HepG2 (cell line): ENCODE measurements at regions not wholly inside any gene's neighbourhood (a gene's known extent, or its start where the extent isn't known, plus 50 kb on each side); places are given as distances from the start of the nearest gene placed in this dataset.

ENCODE experiments used
- CENPX ChIP-seq: sonication (generic); formaldehyde crosslinking; IDR thresholded peaks from 2 replicates; pipeline ENCODE4 v1.9.0; 2021; ENCODE audit warnings: mild to moderate bottlenecking, missing genetic modification reagents, moderate library complexity
- FOSL2 ChIP-seq: sonication (generic); formaldehyde crosslinking; IDR thresholded peaks from 2 replicates; pipeline ENCODE4 v1.4.0; 2020; ENCODE audit warnings: missing genetic modification reagents
- GATAD2A ChIP-seq: IDR thresholded peaks from 2 replicates; pipeline ENCODE4 v1.6.1; 2016
- HMG20A ChIP-seq: IDR thresholded peaks from 2 replicates; pipeline ENCODE4 v1.6.1; 2016; ENCODE audit warnings: borderline replicate concordance
- HMG20B ChIP-seq: conservative IDR thresholded peaks from 2 replicates; pipeline ENCODE4 v1.6.1; 2016; ENCODE audit warnings: missing genetic modification reagents, missing compliant biosample characterization
- HOXA7 ChIP-seq: sonication (generic); formaldehyde crosslinking; IDR thresholded peaks from 2 replicates; pipeline ENCODE4 v1.8.1; 2022; ENCODE audit warnings: mild to moderate bottlenecking, missing genetic modification reagents, moderate library complexity
- KMT2A ChIP-seq: sonication (generic); formaldehyde crosslinking; IDR thresholded peaks from 2 replicates; pipeline ENCODE4 v1.4.0; 2020; ENCODE audit warnings: missing genetic modification reagents
- NFKB2 ChIP-seq: sonication (generic); formaldehyde crosslinking; IDR thresholded peaks from 2 replicates; pipeline ENCODE4 v1.4.0; 2020; ENCODE audit warnings: missing genetic modification reagents, borderline replicate concordance
- SP2 ChIP-seq: sonication (generic); formaldehyde crosslinking; IDR thresholded peaks from 2 replicates; pipeline ENCODE4 v1.5.1; 2020; ENCODE audit warnings: mild to moderate bottlenecking, missing genetic modification reagents
- SSRP1 ChIP-seq: IDR thresholded peaks from 2 replicates; pipeline ENCODE4 v1.6.1; 2016; ENCODE audit warnings: control low read depth
- THAP11 ChIP-seq: IDR thresholded peaks from 2 replicates; pipeline ENCODE4 v1.6.1; 2016; ENCODE audit warnings: missing biosample characterization, missing genetic modification reagents
- ZBTB8A ChIP-seq: sonication (generic); formaldehyde crosslinking; IDR thresholded peaks from 2 replicates; pipeline ENCODE4 v1.4.0; 2020; ENCODE audit warnings: mild to moderate bottlenecking, low read depth, missing genetic modification reagents, borderline replicate concordance
- ZFX ChIP-seq: sonication (generic); formaldehyde crosslinking; IDR thresholded peaks from 2 replicates; pipeline ENCODE4 v1.4.0; 2020; ENCODE audit warnings: mild to moderate bottlenecking, low read depth, missing genetic modification reagents, moderate library complexity
- ZNF230 ChIP-seq: sonication (generic); formaldehyde crosslinking; IDR thresholded peaks from 2 replicates; pipeline ENCODE4 v1.4.0; 2020; ENCODE audit warnings: mild to moderate bottlenecking, missing genetic modification reagents
- ZNF337 ChIP-seq: sonication (generic); formaldehyde crosslinking; IDR thresholded peaks from 2 replicates; pipeline ENCODE4 v1.5.1; 2020; ENCODE audit warnings: missing genetic modification reagents, low read depth, mild to moderate bottlenecking, borderline replicate concordance
- TF ChIP-seq, protein P1 (sequence below): sonication (generic); formaldehyde crosslinking; IDR thresholded peaks from 2 replicates; pipeline ENCODE4 v1.5.0; 2020; ENCODE audit warnings: mild to moderate bottlenecking, missing genetic modification reagents
- TF ChIP-seq, protein P2 (sequence below): sonication (generic); formaldehyde crosslinking; IDR thresholded peaks from 2 replicates; pipeline ENCODE4 v1.4.0; 2020; ENCODE audit warnings: missing genetic modification reagents
- TF ChIP-seq, protein P3 (sequence below): sonication (generic); formaldehyde crosslinking; IDR thresholded peaks from 2 replicates; pipeline ENCODE4 v1.5.1; 2020; ENCODE audit warnings: mild to moderate bottlenecking, missing genetic modification reagents, borderline replicate concordance
- TF ChIP-seq, protein P4 (sequence below): sonication (generic); formaldehyde crosslinking; IDR thresholded peaks from 2 replicates; pipeline ENCODE4 v1.8.0; 2022; ENCODE audit warnings: mild to moderate bottlenecking, missing genetic modification reagents, moderate library complexity
- TF ChIP-seq, protein P5 (sequence below): sonication (generic); formaldehyde crosslinking; IDR thresholded peaks from 2 replicates; pipeline ENCODE4 v1.8.1; 2023; ENCODE audit warnings: mild to moderate bottlenecking, missing genetic modification reagents
- TF ChIP-seq, protein P6 (sequence below): sonication (generic); formaldehyde crosslinking; IDR thresholded peaks from 2 replicates; pipeline ENCODE4 v1.4.0; 2020; ENCODE audit warnings: mild to moderate bottlenecking, missing genetic modification reagents

DNA sequence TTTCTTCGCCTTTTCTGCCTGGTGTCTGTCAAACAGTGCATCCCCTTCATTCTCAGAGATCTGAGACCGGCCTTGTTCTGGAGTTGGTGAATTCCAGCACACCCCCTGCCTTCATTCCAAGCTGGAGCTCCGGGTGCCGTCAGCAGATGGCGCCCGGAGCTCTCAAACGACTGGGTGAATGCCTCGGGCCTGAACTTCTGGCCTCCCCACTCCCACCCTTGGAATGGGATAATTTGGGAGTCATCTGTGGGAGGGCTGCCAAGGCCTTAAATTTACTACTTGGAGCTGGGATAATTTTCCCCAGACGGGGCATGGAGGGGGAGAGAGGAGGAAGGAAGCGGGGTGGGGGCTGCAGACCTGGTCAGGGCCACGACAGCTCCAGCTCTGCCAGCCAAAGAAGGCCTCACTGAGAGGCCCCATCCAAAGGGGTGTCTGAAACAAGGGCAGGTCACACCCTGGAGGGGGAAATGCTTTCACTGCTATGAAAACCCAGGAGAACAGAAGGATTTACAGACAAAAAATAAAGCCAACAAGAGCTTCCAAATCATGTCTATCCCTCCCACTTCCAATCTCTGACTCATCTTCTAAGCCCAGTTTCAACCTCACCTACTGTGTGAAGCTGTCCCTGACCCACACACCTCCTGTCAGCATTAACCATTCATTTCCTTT, 187.9 kb downstream of the OPA1 start (continued):
- TF ChIP-seq, protein P1, sequence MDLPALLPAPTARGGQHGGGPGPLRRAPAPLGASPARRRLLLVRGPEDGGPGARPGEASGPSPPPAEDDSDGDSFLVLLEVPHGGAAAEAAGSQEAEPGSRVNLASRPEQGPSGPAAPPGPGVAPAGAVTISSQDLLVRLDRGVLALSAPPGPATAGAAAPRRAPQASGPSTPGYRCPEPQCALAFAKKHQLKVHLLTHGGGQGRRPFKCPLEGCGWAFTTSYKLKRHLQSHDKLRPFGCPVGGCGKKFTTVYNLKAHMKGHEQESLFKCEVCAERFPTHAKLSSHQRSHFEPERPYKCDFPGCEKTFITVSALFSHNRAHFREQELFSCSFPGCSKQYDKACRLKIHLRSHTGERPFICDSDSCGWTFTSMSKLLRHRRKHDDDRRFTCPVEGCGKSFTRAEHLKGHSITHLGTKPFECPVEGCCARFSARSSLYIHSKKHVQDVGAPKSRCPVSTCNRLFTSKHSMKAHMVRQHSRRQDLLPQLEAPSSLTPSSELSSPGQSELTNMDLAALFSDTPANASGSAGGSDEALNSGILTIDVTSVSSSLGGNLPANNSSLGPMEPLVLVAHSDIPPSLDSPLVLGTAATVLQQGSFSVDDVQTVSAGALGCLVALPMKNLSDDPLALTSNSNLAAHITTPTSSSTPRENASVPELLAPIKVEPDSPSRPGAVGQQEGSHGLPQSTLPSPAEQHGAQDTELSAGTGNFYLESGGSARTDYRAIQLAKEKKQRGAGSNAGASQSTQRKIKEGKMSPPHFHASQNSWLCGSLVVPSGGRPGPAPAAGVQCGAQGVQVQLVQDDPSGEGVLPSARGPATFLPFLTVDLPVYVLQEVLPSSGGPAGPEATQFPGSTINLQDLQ (CRISPR knock-in tag) = no peak
- TF ChIP-seq ZFX (CRISPR knock-in tag) = peak; percentile 20; the same call in 1 of the 2 replicates
- TF ChIP-seq FOSL2 (CRISPR knock-in tag) = no peak; the same call in 1 of the 2 replicates
- no peak for TF ChIP-seq THAP11 (CRISPR knock-in tag)
- no peak for TF ChIP-seq HMG20B (CRISPR knock-in tag)
- no peak for TF ChIP-seq KMT2A
- no peak for TF ChIP-seq CENPX (CRISPR knock-in tag)
- TF ChIP-seq, protein P2, sequence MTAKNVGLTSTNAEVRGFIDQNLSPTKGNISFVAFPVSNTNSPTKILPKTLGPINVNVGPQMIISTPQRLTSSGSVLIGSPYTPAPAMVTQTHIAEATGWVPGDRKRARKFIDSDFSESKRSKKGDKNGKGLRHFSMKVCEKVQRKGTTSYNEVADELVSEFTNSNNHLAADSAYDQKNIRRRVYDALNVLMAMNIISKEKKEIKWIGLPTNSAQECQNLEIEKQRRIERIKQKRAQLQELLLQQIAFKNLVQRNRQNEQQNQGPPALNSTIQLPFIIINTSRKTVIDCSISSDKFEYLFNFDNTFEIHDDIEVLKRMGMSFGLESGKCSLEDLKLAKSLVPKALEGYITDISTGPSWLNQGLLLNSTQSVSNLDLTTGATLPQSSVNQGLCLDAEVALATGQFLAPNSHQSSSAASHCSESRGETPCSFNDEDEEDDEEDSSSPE (CRISPR knock-in tag) = no peak
- TF ChIP-seq, protein P3, sequence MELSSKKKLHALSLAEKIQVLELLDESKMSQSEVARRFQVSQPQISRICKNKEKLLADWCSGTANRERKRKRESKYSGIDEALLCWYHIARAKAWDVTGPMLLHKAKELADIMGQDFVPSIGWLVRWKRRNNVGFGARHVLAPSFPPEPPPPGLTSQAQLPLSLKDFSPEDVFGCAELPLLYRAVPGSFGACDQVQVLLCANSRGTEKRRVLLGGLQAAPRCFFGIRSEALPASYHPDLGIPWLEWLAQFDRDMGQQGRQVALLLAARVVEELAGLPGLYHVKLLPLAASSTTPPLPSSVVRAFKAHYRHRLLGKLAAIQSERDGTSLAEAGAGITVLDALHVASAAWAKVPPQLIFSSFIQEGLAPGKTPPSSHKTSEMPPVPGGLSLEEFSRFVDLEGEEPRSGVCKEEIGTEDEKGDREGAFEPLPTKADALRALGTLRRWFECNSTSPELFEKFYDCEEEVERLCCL (CRISPR knock-in tag) = no peak
- no peak for TF ChIP-seq NFKB2 (CRISPR knock-in tag)
- TF ChIP-seq SP2 (CRISPR knock-in tag) = no peak
- TF ChIP-seq GATAD2A (CRISPR knock-in tag) = 0 out of 2 replicates have a peak, but pooled peaks have one; percentile 16
- TF ChIP-seq HOXA7 (CRISPR knock-in tag) = no peak
- no peak for TF ChIP-seq ZNF230 (CRISPR knock-in tag)
- TF ChIP-seq, protein P4, sequence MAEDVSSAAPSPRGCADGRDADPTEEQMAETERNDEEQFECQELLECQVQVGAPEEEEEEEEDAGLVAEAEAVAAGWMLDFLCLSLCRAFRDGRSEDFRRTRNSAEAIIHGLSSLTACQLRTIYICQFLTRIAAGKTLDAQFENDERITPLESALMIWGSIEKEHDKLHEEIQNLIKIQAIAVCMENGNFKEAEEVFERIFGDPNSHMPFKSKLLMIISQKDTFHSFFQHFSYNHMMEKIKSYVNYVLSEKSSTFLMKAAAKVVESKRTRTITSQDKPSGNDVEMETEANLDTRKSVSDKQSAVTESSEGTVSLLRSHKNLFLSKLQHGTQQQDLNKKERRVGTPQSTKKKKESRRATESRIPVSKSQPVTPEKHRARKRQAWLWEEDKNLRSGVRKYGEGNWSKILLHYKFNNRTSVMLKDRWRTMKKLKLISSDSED = no peak
- TF ChIP-seq HMG20A (CRISPR knock-in tag) = no peak
- TF ChIP-seq, protein P5, sequence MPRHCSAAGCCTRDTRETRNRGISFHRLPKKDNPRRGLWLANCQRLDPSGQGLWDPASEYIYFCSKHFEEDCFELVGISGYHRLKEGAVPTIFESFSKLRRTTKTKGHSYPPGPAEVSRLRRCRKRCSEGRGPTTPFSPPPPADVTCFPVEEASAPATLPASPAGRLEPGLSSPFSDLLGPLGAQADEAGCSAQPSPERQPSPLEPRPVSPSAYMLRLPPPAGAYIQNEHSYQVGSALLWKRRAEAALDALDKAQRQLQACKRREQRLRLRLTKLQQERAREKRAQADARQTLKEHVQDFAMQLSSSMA (CRISPR knock-in tag) = no peak
- TF ChIP-seq ZBTB8A (CRISPR knock-in tag) = no peak
- no peak for TF ChIP-seq SSRP1 (CRISPR knock-in tag)
- TF ChIP-seq, protein P6, sequence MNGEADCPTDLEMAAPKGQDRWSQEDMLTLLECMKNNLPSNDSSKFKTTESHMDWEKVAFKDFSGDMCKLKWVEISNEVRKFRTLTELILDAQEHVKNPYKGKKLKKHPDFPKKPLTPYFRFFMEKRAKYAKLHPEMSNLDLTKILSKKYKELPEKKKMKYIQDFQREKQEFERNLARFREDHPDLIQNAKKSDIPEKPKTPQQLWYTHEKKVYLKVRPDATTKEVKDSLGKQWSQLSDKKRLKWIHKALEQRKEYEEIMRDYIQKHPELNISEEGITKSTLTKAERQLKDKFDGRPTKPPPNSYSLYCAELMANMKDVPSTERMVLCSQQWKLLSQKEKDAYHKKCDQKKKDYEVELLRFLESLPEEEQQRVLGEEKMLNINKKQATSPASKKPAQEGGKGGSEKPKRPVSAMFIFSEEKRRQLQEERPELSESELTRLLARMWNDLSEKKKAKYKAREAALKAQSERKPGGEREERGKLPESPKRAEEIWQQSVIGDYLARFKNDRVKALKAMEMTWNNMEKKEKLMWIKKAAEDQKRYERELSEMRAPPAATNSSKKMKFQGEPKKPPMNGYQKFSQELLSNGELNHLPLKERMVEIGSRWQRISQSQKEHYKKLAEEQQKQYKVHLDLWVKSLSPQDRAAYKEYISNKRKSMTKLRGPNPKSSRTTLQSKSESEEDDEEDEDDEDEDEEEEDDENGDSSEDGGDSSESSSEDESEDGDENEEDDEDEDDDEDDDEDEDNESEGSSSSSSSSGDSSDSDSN = no peak
- TF ChIP-seq ZNF337 (CRISPR knock-in tag) = no peak
